Kidney epithelial cell (primary cell): ENCODE measurements at regions not wholly inside any gene's neighbourhood (a gene's known extent, or its start where the extent isn't known, plus 50 kb on each side); places are given as distances from the start of the nearest gene placed in this dataset.

Source experiments
- DNase-seq: peaks from one replicate; pipeline ENCODE4 v3.0.0-alpha.2; 2010; ENCODE audit warnings: low read depth
- H3K27me3 ChIP-seq: 2 replicates; pipeline ENCODE4 v1.6.0; 2011; ENCODE audit warnings: low read length; ENCODE audit not compliant: control insufficient read depth, insufficient read depth
- H3K36me3 ChIP-seq: 2 replicates; pipeline ENCODE4 v1.5.1; 2011; ENCODE audit warnings: low read length; ENCODE audit not compliant: control insufficient read depth, insufficient read depth
- H3K4me3 ChIP-seq: 2 replicates; pipeline ENCODE4 v1.5.1; 2011; ENCODE audit warnings: low read depth, mild to moderate bottlenecking, control low read depth, low read length
- TF ChIP-seq, protein P1 (sequence below): IDR thresholded peaks from 2 replicates; pipeline ENCODE4 v1.5.1; 2011; ENCODE audit warnings: mild to moderate bottlenecking, moderate library complexity, low read length, control low read depth, inconsistent platforms; ENCODE audit not compliant: insufficient read depth, poor library complexity, severe bottlenecking

GRCh38 chr13:103157434-103158145 is 91.4 kb upstream of the SLC10A2 start:
- no peak for DNase-seq
- Histone ChIP-seq H3K36me3 (no peaks in the 10 kb centered on the region), H3K4me3 (no peak overlapping the region), H3K27me3 (no peaks in the 10 kb centered on the region)
- TF ChIP-seq, protein P1, sequence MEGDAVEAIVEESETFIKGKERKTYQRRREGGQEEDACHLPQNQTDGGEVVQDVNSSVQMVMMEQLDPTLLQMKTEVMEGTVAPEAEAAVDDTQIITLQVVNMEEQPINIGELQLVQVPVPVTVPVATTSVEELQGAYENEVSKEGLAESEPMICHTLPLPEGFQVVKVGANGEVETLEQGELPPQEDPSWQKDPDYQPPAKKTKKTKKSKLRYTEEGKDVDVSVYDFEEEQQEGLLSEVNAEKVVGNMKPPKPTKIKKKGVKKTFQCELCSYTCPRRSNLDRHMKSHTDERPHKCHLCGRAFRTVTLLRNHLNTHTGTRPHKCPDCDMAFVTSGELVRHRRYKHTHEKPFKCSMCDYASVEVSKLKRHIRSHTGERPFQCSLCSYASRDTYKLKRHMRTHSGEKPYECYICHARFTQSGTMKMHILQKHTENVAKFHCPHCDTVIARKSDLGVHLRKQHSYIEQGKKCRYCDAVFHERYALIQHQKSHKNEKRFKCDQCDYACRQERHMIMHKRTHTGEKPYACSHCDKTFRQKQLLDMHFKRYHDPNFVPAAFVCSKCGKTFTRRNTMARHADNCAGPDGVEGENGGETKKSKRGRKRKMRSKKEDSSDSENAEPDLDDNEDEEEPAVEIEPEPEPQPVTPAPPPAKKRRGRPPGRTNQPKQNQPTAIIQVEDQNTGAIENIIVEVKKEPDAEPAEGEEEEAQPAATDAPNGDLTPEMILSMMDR: no peak

DNA sequence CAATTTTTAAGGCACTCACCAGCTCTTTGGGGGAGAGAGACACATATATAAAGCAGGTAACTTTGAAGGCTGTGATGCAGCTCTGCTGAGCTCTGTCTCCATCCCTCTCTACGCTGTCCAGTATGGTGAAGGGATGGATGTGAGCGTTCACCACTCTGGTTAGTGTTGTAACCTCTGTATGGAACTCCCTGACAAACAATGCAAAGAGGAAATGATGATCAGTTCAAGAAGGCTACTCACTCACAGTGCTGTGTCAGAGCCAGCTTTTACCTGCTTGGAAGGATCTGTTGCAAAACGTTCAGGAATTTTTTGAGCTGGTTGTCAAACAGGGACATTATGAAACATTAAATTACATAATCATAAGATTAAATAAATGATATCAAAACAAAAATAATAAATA is 90.8 kb upstream of the SLC10A2 start:
- H3K27me3 ChIP-seq: no peaks in the 10 kb centered on the region
- no peak overlapping the region for H3K4me3 ChIP-seq
- no peaks in the 10 kb centered on the region for H3K36me3 ChIP-seq
- TF ChIP-seq, protein P1: no peak
- DNase-seq: no peak

DNA sequence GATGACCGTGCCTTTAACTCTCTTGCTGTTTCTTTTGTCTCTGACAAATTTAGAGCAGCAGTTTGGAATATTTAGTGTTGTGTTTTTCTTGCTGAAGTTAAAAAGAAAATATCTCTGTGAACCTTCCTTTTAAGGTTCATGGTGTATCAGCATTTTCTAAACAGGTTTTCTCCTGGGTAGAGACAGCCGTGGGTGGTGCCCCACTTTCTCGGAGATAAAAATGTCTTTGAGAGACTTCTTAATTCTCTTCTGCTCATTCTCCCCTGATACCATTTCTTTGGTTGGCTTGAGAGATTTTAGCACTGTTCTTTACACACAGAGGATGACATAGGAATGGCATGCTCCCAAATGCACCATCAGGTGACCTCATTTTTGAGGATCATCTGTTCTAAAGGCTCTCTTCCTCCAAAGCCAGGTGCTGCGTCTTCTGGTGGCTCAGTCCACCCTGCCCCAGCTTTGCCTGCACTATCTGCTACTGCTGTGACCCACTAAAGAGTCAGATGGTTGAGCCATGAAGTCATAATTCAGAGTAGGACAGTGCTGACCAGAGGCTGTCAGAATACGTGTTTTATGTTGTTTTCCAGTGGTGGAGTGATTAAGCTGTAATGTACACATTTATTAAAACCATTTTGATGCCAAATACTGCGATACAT is 90.3 kb upstream of the SLC10A2 start:
- no peaks in the 10 kb centered on the region for H3K27me3 ChIP-seq
- DNase-seq: no peak
- TF ChIP-seq, protein P1: no peak
- no peak overlapping the region for H3K4me3 ChIP-seq
- no peaks in the 10 kb centered on the region for H3K36me3 ChIP-seq

DNA sequence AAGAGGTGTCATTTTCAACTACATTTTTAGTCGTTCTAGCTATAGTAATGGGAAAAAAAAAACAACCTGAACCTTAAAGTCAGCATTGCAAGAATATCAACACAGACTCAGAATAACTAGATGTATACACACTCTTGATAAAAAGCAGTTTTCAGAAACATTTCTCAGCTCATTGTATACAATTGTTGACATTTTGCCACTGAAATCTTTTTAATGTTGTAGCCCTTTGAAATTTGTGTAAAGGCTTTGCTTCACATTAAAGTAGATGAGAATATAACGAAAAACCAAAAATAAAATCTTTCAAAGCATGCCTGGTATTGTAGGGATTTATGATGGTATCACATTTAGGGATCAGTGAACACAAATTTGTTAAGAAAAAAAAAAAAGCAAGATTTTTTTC is 87.2 kb upstream of the SLC10A2 start:
- no peak for DNase-seq
- Histone ChIP-seq H3K27me3 (no peaks in the 10 kb centered on the region), H3K4me3 (no peak overlapping the region), H3K36me3 (no peaks in the 10 kb centered on the region)
- TF ChIP-seq, protein P1: no peak

- TF ChIP-seq, protein P1: no peak
These were observed 81.7 kb upstream of the SLC10A2 start for GRCh38 chr13:103147961-103148360.

More at GRCh38 chr13:103147961-103148360, 81.7 kb upstream of the SLC10A2 start:
- H3K27me3 ChIP-seq: no peaks in the 10 kb centered on the region
- no peak for DNase-seq
- H3K4me3 ChIP-seq: no peak overlapping the region
- H3K36me3 ChIP-seq: no peaks in the 10 kb centered on the region
